ENCODE measurements at regions not wholly inside any gene's neighbourhood (a gene's known extent, or its start where the extent isn't known, plus 50 kb on each side); places are given as distances from the start of the nearest gene placed in this dataset.

DNA sequence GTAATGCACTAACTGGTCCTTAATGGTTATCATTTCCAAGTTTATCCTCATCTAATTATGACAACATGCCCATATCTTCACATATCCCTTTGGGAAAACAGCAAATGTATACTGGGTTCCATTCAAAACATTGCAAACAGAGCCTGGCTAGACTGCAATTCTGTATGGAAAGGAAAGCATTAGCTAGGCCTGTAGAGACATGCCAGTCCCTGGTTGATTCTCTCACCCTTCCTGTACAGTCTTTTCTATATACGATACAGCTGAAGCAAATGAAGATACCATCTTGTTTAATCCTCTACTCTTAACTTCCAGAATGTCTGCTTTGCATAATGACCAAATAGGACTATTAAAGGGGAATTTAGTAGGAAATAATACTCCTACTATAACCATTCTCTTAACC lies 294.4 kb upstream of the MC4R start:
- Histone ChIP-seq H3K4ac (ENCODE audit: low read depth, low read length) (no peak overlapping the region), H4K20me1 (ENCODE audit: insufficient read depth, low read length) (no peaks in the 10 kb centered on the region), H2BK15ac (ENCODE audit: low read depth, low read length) (no peak overlapping the region), H4K91ac (ENCODE audit: insufficient read depth, low read depth, low read length) (no peak overlapping the region), H4K5ac (ENCODE audit: low read depth, low read length) (no peak overlapping the region), H3K14ac (replicated peaks; ENCODE audit: low read depth, low read length) (no peak overlapping the region), H3K9ac (ENCODE audit: low read depth, low read length) (no peak overlapping the region), H2BK20ac (ENCODE audit: low read depth, low read length) (no peak overlapping the region), H3K36me3 (ENCODE audit: control insufficient read depth, insufficient read depth, low read length) (no peaks in the 10 kb centered on the region), H2AFZ (replicated peaks; ENCODE audit: low read length, poor library complexity) (no peak overlapping the region), H2BK120ac (ENCODE audit: low read depth, low read length) (no peak overlapping the region), H3K79me1 (ENCODE audit: low read depth in 1 of 2, low read length in 2 of 2) (no peaks in the 10 kb centered on the region), H4K8ac (ENCODE audit: low read depth in 2 of 2, low read length in 2 of 2) (no peak overlapping the region), H3K27ac (ENCODE audit: insufficient read depth, low read length) (no peak overlapping the region), H3K4me3 (ENCODE audit: insufficient read depth, low read depth, low read length) (no peak overlapping the region), H3K4me2 (ENCODE audit: low read depth, low read length) (no peak overlapping the region), H3K9me1 (ENCODE audit: insufficient read depth, low read length) (no peaks in the 10 kb centered on the region), H2AK5ac (ENCODE audit: low read depth, low read length) (no peak overlapping the region), H2BK5ac (ENCODE audit: low read depth, low read length, poor library complexity, severe bottlenecking) (no peak overlapping the region), H3K18ac (ENCODE audit: low read depth, low read length) (no peak overlapping the region), H3K27me3 (ENCODE audit: control insufficient read depth, insufficient read depth, low read length) (no peaks in the 10 kb centered on the region), H3K23ac (ENCODE audit: low read depth, low read length) (no peak overlapping the region), H3K9me3 (ENCODE audit: control insufficient read depth, insufficient read depth, low read length) (peaks cover 8% of the 10 kb centered on the region; the same call in 1 of the 2 replicates), H3K4me1 (ENCODE audit: control insufficient read depth, insufficient read depth, low read length) (no peaks in the 10 kb centered on the region), H2AK9ac (replicated peaks; ENCODE audit: low read depth, low read length, poor library complexity) (no peak overlapping the region), H3K56ac (ENCODE audit: extremely low read depth, insufficient read depth, low read length) (no peak overlapping the region)
- ChIA-PET CTCF (no interaction called here), POLR2A (ENCODE audit: unreplicated experiment) (no interaction called here)
- no CpG with 5 or more reads among the region's 1 CpG for WGBS, 2 experiments (ENCODE audit: extremely low coverage in 2 of 2, insufficient read length in 1 of 2)
- intact Hi-C loops (cut with micrococcal nuclease) = no loop called here
- ATAC-seq (ENCODE audit: low read depth) (no peak), DNase-seq (no peak)
- in situ Hi-C loops (cut with MboI; ENCODE audit: low sequenced_read_pairs) = no loop called here
- TF ChIP-seq RFX5 (IDR thresholded peaks at IDR 0.05; ENCODE audit: low read depth, low read length) (no peak), CHD1 (IDR thresholded peaks at IDR 0.05; ENCODE audit: low read depth, low read length) (no peak), ELK1 (IDR thresholded peaks at IDR 0.05; ENCODE audit: borderline replicate concordance, low read depth, low read length) (no peak), BHLHE40 (IDR thresholded peaks at IDR 0.05; ENCODE audit: low read depth, low read length) (no peak), RAD21 (IDR thresholded peaks at IDR 0.05; ENCODE audit: low read length) (no peak), MXI1 (IDR thresholded peaks at IDR 0.05; ENCODE audit: borderline replicate concordance, low read depth, low read length) (no peak), NFE2L2 (IDR thresholded peaks at IDR 0.05; ENCODE audit: low read depth, low read length) (no peak), USF2 (IDR thresholded peaks at IDR 0.05; ENCODE audit: low read depth, low read length) (no peak), CEBPB (IDR thresholded peaks at IDR 0.05; ENCODE audit: low read depth, low read length) (no peak), MAZ (IDR thresholded peaks at IDR 0.05; ENCODE audit: borderline replicate concordance, low read depth, low read length) (no peak), RCOR1 (IDR thresholded peaks at IDR 0.05; ENCODE audit: insufficient replicate concordance, low read length) (no peak), POLR2A (IDR thresholded peaks at IDR 0.05; ENCODE audit: low read depth, low read length) (no peak), FOS (IDR thresholded peaks at IDR 0.05; ENCODE audit: low read depth, low read length) (no peak), SMC3 (IDR thresholded peaks at IDR 0.05; ENCODE audit: low read depth, low read length) (no peak), MAFK (IDR thresholded peaks at IDR 0.05; ENCODE audit: low read depth, low read length) (no peak)
- TF ChIP-seq, protein P1, sequence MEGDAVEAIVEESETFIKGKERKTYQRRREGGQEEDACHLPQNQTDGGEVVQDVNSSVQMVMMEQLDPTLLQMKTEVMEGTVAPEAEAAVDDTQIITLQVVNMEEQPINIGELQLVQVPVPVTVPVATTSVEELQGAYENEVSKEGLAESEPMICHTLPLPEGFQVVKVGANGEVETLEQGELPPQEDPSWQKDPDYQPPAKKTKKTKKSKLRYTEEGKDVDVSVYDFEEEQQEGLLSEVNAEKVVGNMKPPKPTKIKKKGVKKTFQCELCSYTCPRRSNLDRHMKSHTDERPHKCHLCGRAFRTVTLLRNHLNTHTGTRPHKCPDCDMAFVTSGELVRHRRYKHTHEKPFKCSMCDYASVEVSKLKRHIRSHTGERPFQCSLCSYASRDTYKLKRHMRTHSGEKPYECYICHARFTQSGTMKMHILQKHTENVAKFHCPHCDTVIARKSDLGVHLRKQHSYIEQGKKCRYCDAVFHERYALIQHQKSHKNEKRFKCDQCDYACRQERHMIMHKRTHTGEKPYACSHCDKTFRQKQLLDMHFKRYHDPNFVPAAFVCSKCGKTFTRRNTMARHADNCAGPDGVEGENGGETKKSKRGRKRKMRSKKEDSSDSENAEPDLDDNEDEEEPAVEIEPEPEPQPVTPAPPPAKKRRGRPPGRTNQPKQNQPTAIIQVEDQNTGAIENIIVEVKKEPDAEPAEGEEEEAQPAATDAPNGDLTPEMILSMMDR (conservative IDR thresholded peaks at IDR 0.05; ENCODE audit: low read depth, low read length) = no peak
- no TSS peak for BruUV-seq (replicated peaks)
- dilution Hi-C loops (cut with HindIII; ENCODE audit: low sequenced_read_pairs, unreplicated experiment) = no loop called here

Measured in IMR-90 (cell line).